Kasumi-1 (cell line): ENCODE measurements at regions not wholly inside any gene's neighbourhood (a gene's known extent, or its start where the extent isn't known, plus 50 kb on each side); places are given as distances from the start of the nearest gene placed in this dataset.

Experiments used
- DNase-seq, 2 experiments: peaks; one replicate each; lab custom pipeline; 2025; lab: John Stamatoyannopoulos, UW

DNA sequence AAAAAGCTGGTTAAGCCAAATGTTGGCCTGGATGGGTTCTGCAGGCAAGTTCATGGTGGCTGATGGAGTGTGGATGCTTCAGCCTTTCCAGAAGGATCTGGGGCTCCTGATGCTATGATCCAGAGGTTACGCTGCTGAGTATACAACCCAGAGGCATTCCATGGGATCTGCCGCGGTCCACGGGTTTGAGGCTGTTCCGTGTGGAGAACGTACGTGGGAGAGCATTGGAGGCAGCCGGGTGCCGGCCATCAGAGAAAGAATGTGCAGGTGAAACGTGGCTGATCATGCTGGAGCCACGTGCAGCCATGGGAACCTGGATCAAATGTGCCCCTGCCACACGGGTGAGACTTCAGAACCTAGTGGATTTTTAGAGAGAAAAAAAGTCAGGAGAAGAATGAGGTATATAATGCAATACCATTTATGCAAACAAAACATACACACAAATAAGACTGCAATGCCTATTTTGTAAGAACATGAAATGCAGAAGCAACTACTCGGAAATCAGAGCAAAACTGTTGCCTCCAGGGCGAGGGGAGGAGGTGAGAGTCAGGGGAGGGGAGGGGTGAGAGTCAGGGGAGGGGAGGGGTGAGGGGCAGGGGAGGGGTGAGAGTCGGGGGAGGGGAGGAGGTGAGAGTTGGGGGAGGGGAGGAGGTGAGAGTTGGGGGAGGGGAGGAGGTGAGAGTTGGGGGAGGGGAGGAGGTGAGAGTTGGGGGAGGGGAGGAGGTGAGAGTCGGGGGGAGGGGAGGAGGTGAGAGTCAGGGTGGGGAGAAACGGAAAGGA lies 116.5 kb upstream of the C1orf174 start:
- DNase-seq = no peak

DNA sequence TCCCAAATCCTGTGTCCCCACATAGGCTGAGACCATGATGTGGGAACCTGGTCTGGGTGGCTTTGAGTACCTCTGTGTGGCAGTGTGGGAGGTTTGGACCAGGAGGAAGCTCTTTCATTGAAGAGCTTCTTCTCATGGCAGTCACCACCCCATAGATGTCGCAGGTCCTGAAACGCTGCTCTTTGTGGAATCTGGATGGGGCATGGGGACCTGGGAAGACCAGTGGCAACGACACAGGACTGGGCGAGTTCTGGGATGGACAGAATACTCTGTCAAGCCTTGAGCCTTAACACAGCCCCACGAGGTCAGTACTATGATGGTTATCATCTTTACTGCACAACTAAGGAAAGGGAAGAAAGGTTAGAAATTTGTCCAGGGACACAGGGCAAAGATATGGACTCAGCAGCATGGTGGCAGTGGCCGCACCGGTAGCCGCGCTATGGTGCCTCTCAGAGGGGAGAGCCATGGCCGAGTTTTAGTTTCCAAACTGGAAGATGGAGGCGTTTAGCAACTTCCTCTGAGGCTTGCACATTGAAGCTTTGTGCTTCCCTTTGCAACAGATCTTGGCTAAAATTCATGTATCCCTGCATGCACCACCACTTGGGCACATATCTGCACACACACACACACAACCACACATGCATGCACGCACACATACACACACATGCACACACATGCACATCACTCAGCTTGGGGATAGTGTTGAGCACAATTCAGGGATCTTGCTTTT lies 117.7 kb upstream of the C1orf174 start:
- DNase-seq = no peak

DNA sequence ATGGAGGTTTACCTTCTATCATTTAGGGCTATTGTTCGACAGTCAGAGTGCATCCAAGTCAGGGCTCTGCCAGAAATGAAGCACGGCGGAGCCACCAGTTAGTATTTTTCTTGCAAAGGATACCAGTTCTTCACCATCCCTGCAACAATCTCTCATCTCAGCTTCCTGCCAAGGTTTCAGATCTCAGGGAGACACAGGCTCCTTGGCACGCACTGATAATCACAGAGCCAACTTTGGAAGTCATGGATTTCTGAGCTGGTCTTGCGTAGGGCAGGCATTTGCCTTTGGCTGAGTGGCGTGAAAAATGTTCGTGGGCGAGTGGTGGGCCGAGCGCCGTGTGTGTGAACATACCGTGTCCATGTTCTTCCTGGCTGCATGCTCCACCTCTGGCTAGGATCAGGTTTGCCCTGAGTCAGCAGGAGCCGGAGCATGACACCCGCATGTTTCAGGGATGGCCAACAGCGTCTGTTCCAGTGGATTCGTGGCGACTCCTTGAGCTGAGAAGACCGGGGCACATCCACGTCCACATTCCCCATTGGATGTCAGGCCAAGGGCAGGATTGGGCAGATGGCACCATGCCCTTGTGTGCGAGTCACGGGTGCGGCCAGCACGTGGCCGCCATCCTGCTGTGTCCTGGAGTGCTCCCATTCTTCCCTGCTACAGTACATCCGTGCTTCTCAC lies 118.5 kb upstream of the C1orf174 start:
- no peak for DNase-seq

DNA sequence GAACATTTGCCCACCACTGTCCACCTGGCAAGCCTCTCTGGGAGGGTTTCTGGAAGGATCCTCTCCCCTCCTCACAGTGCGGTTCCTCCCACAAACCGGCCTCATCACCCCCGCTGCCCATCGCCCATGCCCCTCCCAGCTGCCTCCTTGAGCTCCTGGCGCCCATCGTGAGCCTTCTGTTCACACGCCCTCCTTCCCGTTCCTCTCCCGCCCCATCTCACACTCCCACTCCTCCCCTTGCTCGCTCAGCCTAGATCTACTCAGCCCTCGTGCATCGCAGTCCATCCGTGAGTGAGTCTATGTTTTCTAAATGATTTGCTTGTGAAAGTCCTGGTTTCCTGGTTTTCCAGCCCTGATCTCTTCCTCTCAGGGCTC lies 119.1 kb upstream of the C1orf174 start:
- DNase-seq = no peak

DNA sequence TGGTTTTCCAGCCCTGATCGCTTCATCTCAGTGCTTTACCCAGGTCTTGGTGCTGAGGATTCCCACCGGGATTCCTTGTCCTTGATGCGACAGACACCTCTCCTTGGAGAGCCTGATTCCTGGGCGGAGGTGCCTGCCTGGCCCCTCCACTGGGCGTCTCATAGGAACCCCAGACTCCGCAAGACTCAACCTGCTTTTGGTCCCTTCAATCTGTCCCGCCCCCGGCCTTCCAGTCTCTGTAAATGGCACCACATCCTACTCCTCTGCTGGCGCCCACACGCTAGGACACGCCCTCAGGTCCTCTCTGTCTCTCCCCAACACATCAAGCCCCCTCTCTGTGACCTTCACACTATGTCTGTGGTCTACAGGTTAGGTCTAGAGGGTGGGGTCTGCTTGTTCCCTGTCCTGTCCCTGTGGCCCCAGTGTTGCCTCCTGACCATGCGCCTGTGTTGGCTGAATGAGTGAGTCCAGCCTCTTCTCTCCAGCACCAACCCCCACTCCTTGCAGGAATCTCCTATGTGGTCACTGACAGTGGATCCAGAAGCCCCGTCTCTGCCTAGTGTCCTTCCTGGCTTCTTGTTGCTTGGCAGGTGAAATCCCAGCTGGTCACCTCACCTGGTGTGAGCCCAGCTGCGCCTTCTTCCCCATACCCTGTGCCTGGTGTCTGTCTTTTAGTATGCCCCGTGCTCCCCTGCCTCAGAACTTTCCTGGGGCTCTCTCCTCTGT lies 119.7 kb upstream of the C1orf174 start:
- no peak for DNase-seq

DNA sequence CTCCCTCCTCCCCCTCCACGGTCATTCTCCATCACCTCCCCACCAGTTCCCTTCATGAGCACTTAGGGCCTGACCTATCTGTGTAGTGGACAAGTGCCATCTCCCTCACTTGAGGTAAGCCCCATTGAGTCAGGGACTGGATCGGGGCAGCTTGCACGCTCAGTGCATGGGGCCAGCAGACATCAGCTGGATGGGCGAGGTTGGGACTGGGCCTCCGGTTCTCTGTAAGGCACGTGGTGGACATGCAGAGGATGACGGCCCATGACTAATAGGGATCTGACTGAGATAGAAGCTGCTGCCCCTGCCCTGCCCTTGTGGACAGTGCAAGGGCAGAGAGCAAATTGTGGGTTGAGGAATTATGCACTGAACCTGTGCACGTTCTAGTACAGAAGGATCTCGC lies 120.4 kb upstream of the C1orf174 start:
- no peak for DNase-seq

DNA sequence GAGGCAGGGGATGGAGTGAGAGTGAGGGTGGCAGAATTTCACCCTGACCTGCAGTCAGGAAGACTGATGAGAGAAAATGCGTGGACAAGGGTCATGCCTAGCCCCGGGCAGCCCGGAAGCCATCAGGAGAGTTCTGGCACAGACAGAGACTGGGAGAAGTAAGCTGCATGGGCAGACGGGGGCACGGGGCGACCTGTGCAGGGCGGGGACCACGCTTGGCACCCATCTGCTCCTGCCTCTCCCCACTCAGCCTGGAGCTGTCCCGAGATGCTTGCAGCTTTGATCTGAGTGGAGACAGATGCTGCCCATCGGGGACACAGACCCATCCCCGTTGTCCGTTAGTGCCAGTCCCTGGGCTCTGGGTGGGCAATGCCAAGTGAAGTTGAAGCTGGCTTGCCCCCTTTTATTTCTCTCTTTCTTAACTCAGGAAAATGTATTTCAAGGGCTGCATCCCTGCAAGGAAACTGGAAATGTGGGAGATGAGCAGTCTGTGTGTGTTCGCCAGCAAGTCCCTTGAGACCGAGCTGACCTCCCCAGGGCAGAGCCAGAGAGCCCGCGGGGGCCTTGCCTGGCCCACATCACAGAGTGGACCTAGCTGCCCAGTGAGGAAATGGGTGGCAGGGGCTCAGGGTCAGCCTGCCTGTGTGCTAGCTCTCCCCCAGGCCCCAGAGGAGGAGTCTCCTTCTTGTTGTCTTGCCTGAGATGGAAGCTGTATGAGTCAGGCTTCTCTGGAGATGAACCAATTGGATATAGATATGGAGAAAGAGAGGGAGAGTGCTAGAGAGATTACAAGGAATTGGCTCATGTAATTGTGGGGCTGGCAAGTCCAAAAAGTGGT lies 121.3 kb upstream of the C1orf174 start:
- DNase-seq = no peak

DNA sequence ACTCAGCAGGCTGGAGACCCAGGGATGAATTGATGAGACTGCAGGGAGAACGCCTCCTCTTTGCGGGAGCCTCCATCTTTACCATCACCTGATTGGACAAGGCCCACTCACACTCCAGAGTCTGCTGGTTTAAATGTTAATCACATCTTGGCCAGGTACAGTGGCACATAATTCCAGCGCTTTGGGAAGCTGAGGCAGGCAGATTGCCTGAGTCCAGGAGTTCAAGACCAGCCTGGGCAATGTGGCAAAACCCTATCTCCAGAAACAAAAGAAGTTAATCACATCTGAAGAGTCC lies 121.8 kb upstream of the C1orf174 start:
- DNase-seq = no peak

DNA sequence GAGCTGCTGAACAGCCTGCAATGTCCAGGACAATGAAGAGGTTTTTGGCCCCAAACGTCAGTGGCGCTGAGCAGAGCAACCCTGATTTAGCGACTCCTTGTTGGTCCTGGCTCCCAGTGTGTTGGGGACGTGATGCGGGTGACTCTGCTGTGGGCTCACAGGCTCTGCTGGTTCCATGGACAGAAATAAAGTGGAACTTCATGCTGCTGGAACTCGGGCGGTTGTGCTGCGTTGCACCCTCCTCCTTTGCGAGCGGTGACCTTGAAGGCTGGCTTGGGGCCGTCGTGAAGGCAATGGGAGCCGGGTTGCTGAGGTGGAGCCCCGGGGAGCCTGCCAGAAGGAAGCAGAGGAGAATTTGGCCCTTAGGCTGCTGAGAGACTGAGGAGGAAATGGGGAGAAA lies 122.6 kb upstream of the C1orf174 start:
- no peak for DNase-seq

DNA sequence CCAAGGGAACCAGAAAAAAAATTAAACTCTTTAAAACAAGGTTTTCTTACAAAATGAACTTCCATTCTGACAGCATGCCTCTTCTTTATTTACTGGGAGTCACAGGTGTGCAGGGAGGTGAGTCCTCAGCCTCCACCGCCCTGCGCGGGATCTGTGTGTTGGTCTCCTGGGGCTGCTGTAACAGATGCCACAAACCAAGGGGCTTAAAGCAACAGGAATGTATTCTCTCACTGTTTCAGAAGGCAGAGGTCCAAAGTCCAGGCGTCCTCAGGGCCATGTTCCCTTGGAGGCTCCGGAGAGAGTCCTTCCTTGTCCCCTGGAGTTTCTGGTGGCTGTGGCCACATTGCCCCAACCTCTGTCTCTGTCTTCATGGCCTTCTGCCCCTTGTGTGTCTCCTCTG lies 123.6 kb upstream of the C1orf174 start:
- no peak for DNase-seq

DNA sequence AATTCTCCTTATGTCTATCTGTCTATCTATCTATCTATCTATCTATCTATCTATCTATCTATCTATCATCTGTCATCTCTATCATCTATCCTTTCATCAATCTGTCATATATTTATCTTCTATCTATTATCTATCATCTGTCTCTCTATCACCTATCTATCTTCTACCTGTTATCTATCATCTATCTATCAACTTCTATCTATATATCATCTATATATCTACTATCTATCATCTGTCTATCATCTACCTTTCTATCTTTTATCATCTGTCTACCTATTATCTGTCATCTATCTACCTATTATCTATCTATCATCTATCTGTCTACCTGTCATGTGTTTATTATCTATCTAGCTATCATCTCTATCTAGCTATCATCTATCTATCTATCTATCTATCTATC lies 124.7 kb upstream of the C1orf174 start:
- no peak for DNase-seq

DNA sequence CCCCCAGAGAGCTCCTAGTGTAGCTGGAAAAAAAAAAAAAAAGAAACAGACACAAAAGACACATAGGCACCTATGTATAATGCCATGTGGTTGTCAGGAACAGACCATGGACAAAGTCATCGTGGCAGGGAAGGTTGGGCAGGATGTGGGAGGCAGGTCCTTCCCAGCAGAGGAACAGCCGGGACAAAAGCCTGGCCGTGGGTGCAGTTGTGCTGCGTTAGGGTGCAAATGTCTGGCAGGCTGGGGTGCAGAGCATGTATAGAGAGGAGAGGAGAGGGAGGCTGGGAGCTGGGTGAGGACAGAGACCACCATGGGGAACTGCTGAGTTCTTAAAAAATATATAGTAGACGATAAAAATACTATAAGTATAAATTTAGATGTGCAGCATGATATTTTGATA lies 125.7 kb upstream of the C1orf174 start:
- no peak for DNase-seq

DNA sequence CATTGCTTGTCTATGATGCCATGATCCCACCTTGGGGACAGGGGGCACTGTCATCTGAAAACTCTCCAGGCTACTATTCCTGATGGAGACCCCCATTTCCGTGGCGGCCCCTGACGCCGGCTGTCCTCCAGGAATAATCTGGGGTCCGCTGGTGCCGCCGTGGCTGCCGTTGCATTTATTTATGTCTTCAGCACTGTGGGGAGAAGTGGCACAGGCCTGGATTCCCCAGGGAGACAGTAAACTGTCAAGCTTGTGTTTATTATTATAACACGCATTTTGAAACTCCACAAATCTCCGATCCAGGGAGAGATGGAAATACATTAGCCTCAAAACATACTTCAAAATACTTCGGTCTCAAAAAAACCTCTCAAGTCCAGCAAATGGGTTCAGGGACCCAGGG lies 126.9 kb upstream of the C1orf174 start:
- no peak for DNase-seq

DNA sequence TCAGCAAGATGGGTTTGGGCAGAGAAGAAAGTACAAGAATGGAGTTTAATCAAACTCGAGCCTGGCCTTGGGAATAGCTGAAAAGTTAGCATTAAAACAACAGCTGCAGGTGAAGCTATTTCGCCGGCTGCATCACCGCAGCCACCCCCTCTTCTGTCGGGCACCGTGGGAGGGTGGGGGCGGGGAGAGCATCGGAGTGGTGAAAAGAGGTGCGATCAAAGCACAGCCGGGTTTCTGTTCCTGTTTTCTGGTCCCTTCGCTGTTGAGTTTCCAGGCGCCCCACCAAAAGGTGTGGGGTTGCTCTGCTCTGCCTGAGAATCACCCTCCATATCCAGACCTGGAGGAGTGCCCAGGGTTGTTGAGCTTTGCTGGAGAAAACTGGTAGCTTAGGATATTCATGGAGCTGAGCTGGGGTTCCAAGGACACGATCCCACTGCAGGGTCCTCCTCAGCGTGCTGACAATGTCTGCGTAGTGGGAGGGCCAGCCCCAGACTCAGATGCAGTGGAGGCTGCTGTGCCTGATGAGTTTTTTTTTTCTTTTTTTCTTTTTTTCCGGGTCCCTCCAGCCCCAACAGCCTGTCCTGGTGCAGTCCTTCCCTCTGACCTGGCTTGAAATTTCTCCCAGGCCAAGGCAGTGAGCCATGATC lies 127.5 kb upstream of the C1orf174 start:
- no peak for DNase-seq

DNA sequence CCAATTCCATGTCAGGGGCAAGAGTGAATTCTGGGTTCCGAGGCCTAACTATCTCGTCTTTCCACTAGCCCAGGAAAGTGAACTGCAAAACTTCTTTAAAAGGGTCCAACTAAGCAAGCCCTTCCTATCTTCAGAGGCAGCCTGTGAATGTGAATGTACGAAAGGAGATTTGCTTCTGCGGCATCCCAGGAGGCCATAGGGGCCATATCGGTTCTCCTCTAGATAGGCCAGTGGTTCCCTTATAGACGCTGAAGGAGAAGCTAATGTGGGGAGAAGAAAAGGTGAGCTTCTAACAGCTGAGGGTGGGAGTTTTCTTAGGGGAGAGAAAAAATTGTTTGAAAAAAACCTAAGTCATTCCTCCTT lies 128.0 kb upstream of the C1orf174 start:
- DNase-seq = no peak

DNA sequence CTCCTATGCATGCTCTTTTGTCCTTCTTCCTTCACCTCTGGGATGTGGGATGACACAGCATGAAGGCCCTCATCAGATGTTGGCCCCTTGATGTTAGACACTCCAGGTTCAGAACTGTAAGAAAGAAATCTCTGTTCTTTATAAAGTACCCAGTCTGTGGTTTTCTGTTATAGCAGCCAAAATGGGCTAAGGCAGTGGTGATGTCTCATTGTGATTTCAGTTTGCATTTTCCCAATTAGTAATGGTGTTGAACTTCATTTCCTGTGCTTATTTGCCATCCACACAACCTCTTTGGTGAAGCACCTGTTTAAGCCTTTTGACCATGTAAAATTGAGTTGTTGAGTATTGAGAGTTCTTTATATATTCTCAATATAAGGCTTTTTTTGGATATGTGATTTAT lies 129.3 kb upstream of the C1orf174 start:
- DNase-seq = no peak

DNA sequence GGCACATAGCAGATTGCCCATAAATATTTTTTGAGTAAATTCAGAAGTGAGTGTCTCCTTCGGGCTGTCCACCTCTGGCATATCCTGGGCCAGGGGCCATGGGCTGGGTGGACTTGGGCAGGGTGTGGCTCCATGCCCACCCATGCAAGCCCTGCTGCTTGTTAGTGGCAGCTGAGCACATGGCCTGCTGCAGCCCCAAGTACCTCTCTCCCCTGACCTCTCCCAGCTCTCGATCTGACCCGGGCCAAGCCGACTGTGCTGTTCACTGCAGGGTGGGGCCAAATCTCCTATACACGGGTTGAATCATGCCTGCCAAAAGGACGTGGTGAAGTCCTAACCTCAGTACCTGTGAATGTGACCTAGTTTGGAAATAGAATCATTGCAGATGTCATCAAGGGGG lies 132.5 kb upstream of the C1orf174 start:
- DNase-seq = no peak

DNA sequence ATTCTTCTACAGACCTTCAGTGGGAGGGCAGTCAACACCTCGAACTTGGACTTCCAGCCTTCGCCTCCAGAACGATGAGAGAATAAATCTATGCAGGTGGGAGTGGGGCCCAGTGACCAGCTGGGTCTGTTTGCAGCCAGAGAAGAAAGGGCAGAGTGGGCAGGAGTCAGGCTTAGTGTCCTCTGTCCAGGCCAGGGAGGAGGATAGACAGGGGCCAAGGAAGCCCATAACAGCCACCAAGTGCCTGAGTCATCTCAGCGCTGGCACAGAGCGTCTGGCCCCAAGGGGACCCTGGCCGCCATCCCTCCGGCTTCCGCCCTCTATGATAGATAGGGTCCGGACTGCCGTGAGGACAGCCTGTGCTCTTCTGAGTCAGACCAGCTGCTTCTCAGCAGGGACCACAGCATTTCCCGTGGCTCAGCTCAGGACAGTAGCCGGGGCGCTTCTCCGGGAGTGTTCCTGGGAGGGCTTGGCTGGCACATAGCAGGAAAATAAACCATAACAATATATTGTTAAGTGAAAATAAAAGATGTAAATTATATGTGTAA lies 133.1 kb upstream of the C1orf174 start:
- DNase-seq = no peak

DNA sequence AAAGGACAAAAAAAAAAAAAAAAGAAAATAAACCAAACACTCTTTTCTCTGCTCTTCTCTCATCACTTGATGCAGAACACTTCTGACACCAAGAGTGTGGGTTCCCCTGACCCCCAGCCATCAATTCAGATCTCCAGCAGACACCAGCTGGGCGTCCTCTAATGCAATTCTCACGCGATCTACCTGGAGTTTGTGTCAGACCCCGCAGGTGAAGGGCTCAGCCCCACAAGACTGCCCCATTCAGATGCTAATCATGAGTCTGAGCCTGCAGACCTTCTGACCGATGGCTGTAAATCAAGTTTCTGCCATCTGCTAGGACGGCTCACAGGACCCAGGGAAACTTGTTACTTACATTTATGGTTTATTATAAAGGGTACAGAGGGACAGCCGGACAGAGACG lies 133.6 kb upstream of the C1orf174 start:
- no peak for DNase-seq

DNA sequence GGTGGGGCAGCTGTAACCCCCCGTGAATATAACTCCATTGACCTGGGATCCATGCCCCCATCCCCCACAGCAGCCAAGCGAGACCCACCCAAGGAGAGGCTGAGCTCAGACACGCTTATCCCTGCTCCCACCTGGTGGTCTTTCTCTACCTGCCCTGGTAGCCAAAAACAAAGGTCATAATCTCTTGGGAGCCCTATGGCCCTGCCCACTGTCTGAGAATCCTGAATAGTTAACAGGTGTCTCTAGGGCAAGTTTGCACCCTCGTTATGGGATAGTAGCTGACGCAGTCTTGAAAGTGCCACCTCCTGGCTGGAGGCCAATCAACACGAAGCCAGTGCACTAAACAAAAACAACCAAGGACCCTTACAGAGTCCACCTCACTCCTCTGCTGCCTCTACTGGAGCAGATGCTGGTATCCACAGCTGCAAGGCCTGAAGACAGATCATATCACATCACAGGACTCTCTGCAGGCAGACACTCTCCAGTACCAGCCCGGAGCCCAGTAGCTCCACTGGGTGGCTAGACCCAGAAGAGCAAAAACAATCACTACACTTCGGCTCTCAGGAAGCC lies 134.3 kb upstream of the C1orf174 start:
- no peak for DNase-seq

DNA sequence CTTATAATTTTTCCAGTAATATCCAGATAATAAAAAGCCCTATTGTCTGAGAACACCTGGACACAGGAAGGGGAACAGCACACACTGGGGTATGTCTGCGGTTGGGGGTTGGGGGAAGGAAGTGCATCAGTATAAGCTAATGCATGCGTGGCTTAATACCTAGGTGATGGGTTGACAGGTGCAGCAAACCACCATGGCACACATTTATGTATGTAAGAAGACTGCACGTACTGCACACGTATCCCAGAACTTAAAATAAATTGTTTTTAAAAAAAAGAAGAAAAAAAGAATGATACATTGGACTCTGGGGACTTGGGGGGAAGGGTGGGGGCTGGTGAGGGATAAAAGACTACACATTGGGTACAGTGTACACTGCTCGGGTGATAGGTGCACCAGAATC lies 144.9 kb upstream of the C1orf174 start:
- DNase-seq = no peak
